Esophagus muscularis mucosa (tissue), 3 donors: ENCODE measurements at regions not wholly inside any gene's neighbourhood (a gene's known extent, or its start where the extent isn't known, plus 50 kb on each side); places are given as distances from the start of the nearest gene placed in this dataset.

Experiments
- EP300 ChIP-seq: sonication (generic); formaldehyde crosslinking; IDR thresholded peaks from one replicate; pipeline ENCODE4 v1.6.1; 2017; ENCODE audit warnings: antibody characterized with exemption
- TF ChIP-seq, protein P1 (sequence below), 3 experiments: fragments of 200-600 bp in 2 of 3; fragments of 450-650 bp in 1 of 3; sonication (generic) in 2 of 3; IDR thresholded peaks; one replicate each; pipeline ENCODE4 v1.5.1; 2017 to 2019; ENCODE audit warnings: antibody characterized with exemption in 3 of 3, mild to moderate bottlenecking in 2 of 3, moderate library complexity in 1 of 3

DNA sequence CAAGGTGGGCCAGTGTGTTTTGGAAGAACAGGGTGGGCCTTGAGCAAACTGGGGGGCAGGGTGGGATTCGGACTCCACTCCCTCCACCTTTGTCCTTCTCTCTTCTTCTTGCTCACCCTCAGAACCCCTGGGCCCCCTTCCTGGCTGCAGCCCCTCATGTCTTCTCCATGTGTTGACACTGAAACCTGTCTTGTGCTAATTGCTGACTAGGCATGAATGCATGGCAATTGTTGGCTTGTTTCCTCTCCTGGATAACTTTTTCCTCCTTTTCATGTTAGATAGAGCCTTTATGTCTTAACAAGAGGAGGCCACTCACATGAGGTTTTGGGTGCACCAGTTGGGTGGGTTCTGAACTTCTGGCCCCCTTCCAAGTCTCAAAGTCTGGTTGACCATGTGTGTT lies 181.6 kb upstream of the MKI67 start:
- TF ChIP-seq, protein P1, sequence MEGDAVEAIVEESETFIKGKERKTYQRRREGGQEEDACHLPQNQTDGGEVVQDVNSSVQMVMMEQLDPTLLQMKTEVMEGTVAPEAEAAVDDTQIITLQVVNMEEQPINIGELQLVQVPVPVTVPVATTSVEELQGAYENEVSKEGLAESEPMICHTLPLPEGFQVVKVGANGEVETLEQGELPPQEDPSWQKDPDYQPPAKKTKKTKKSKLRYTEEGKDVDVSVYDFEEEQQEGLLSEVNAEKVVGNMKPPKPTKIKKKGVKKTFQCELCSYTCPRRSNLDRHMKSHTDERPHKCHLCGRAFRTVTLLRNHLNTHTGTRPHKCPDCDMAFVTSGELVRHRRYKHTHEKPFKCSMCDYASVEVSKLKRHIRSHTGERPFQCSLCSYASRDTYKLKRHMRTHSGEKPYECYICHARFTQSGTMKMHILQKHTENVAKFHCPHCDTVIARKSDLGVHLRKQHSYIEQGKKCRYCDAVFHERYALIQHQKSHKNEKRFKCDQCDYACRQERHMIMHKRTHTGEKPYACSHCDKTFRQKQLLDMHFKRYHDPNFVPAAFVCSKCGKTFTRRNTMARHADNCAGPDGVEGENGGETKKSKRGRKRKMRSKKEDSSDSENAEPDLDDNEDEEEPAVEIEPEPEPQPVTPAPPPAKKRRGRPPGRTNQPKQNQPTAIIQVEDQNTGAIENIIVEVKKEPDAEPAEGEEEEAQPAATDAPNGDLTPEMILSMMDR (IDR thresholded peaks at IDR 0.05), result no peak
- no peak for TF ChIP-seq EP300
